T-cell (primary cell): ENCODE measurements at regions not wholly inside any gene's neighbourhood (a gene's known extent, or its start where the extent isn't known, plus 50 kb on each side); places are given as distances from the start of the nearest gene placed in this dataset.

ENCODE experiments used
- ATAC-seq, 4 experiments: fragments of 200-7000 bp in 3 of 4; fragments of 150-1000 bp in 1 of 4; cut with Tn5 transposase; replicated peaks in 1 of 4; 1 replicate in 3 of 4; 2 replicates in 1 of 4; pipeline ENCODE4 v1.10.0; 2021; ENCODE audit warnings: moderate library complexity in 3 of 4, mild to moderate bottlenecking in 2 of 4, moderate number of reproducible peaks in 1 of 4
- CTCF ChIA-PET, 2 donors: fragments of 300-600 bp; sonication (Branson Sonifier 250); formaldehyde crosslinking; loops; one replicate each; lab custom pipeline; 2022; ENCODE audit warnings: antibody characterized with exemption in 2 of 2; lab: Charles Lee
- POLR2A ChIA-PET, 2 donors: fragments of 300-600 bp; sonication (Branson Sonifier 250); formaldehyde crosslinking; loops; one replicate each; lab custom pipeline; 2022; ENCODE audit warnings: antibody characterized with exemption in 2 of 2; lab: Charles Lee
- DNase-seq, 35 experiments: peaks; one replicate each; pipeline versions ENCODE4 v3.0.0 to v3.0.0-alpha.2; 2013 to 2023
- H3K27ac ChIP-seq: one replicate; pipeline ENCODE4 v1.5.1; 2013; ENCODE audit warnings: low read length
- H3K27me3 ChIP-seq, 2 experiments: replicated peaks in 1 of 2; 1 replicate in 1 of 2; 2 replicates in 1 of 2; pipeline versions ENCODE4 v1.6.1 to v1.7.0; 2013; ENCODE audit warnings: low read length in 1 of 2, mixed read lengths in 1 of 2; ENCODE audit not compliant: control insufficient read depth in 2 of 2, insufficient read depth in 2 of 2; ENCODE audit errors: extremely low read depth in 1 of 2
- H3K36me3 ChIP-seq, 2 donors: 1 replicate in 1 of 2; 2 replicates in 1 of 2; pipeline versions ENCODE4 v1.6.1 to v1.7.0; 2013; ENCODE audit warnings: low read length in 1 of 2; ENCODE audit not compliant: control insufficient read depth in 2 of 2, insufficient read depth in 1 of 2; ENCODE audit errors: extremely low read depth in 1 of 2
- H3K4me1 ChIP-seq, 2 experiments: 1 replicate in 1 of 2; 2 replicates in 1 of 2; pipeline versions ENCODE4 v1.6.1 to v1.7.0; 2013; ENCODE audit warnings: low read length in 2 of 2, mixed read lengths in 1 of 2; ENCODE audit not compliant: insufficient read depth in 2 of 2, control insufficient read depth in 1 of 2; ENCODE audit errors: extremely low read depth in 1 of 2
- H3K4me3 ChIP-seq, 2 donors: 1 replicate in 1 of 2; 2 replicates in 1 of 2; pipeline versions ENCODE4 v1.5.1 to v1.7.0; 2013; ENCODE audit warnings: mild to moderate bottlenecking in 2 of 2, low read length in 1 of 2, moderate library complexity in 1 of 2; ENCODE audit not compliant: control insufficient read depth in 1 of 2; ENCODE audit errors: extremely low read depth in 1 of 2
- H3K9me3 ChIP-seq: 2 replicates; pipeline ENCODE4 v1.7.0; 2013
- H3K27ac Mint-ChIP-seq, 2 donors: one replicate each; pipeline ENCODE4 v1.8.0; 2020 to 2021; ENCODE audit warnings: mild to moderate bottlenecking in 2 of 2, mixed read lengths in 2 of 2
- H3K27me3 Mint-ChIP-seq, 2 donors: one replicate each; pipeline ENCODE4 v1.8.0; 2021 to 2022; ENCODE audit warnings: mixed read lengths in 2 of 2
- H3K36me3 Mint-ChIP-seq: one replicate; pipeline ENCODE4 v1.8.0; 2021; ENCODE audit warnings: mixed read lengths
- H3K4me1 Mint-ChIP-seq, 3 donors: one replicate each; pipeline ENCODE4 v1.8.0; 2020 to 2022; ENCODE audit warnings: mixed read lengths in 3 of 3, mild to moderate bottlenecking in 1 of 3
- H3K4me3 Mint-ChIP-seq, 3 donors: one replicate each; pipeline ENCODE4 v1.8.0; 2020 to 2022; ENCODE audit warnings: mild to moderate bottlenecking in 3 of 3, mixed read lengths in 3 of 3, moderate library complexity in 3 of 3
- H3K9me3 Mint-ChIP-seq, 3 donors: one replicate each; pipeline ENCODE4 v1.8.0; 2020 to 2022; ENCODE audit warnings: mixed read lengths in 3 of 3
- WGBS: methylation state at CpG from one replicate; pipeline ENCODE4 v1.1.5; 2013; ENCODE audit warnings: missing lambda C conversion rate; ENCODE audit not compliant: insufficient coverage; 5-methylcytosine and 5-hydroxymethylcytosine counted together

GRCh38 chr5:2031581-2031980 lies 148.9 kb upstream of the IRX4 start:
- Mint-ChIP-seq H3K4me1 (no peaks in the 10 kb centered on the region), H3K9me3 (peaks cover under 1 to 10% (median 5%) of the 10 kb centered on the region in 3 donors), H3K36me3 (no peaks in the 10 kb centered on the region), H3K27me3 (peaks cover 47 to 57% of the 10 kb centered on the region in 2 donors), H3K4me3 (no peak overlapping the region), H3K27ac (no peak overlapping the region)
- Histone ChIP-seq H3K4me3 (no peak overlapping the region), H3K27ac (no peak overlapping the region), H3K36me3 (no peaks in the 10 kb centered on the region), H3K27me3 (peaks cover 3 to 23% of the 10 kb centered on the region in 2 experiments), H3K4me1 (no peaks in the 10 kb centered on the region), H3K9me3 (no peaks in the 10 kb centered on the region)
- DNase-seq, result no peak
- ChIA-PET POLR2A (no interaction called here), CTCF (no interaction called here)
- ATAC-seq, result no peak
- 86% methylated on average over 11 of the region's 11 CpGs for WGBS

- Histone ChIP-seq H3K4me1 (no peaks in the 10 kb centered on the region), H3K9me3 (no peaks in the 10 kb centered on the region), H3K36me3 (no peaks in the 10 kb centered on the region), H3K27me3 (peaks cover 3 to 23% of the 10 kb centered on the region in 2 experiments), H3K4me3 (no peak overlapping the region), H3K27ac (no peak overlapping the region)
- Mint-ChIP-seq H3K36me3 (no peaks in the 10 kb centered on the region), H3K4me1 (no peaks in the 10 kb centered on the region), H3K27ac (no peak overlapping the region), H3K4me3 (no peak overlapping the region), H3K9me3 (peaks cover 3 to 12% (median 5%) of the 10 kb centered on the region in 3 donors), H3K27me3 (peaks cover 40 to 45% of the 10 kb centered on the region in 2 donors)
- ChIA-PET CTCF (no interaction called here), POLR2A (no interaction called here)
- no peak for ATAC-seq
- no peak for DNase-seq
- 56% methylated on average over 2 of the region's 5 CpGs for WGBS
Observed at GRCh38 chr5:2030131-2030530, 147.4 kb upstream of the IRX4 start.

- Mint-ChIP-seq H3K9me3 (peaks cover 3 to 12% (median 5%) of the 10 kb centered on the region in 3 donors), H3K4me3 (no peak overlapping the region), H3K27ac (no peak overlapping the region), H3K36me3 (no peaks in the 10 kb centered on the region), H3K4me1 (no peaks in the 10 kb centered on the region), H3K27me3 (peaks cover 34 to 41% of the 10 kb centered on the region in 2 donors)
- ChIA-PET POLR2A (no interaction called here), CTCF (no interaction called here)
- Histone ChIP-seq H3K27ac (no peak overlapping the region), H3K4me1 (no peaks in the 10 kb centered on the region), H3K27me3 (peaks cover 3 to 22% of the 10 kb centered on the region in 2 experiments), H3K36me3 (no peaks in the 10 kb centered on the region), H3K4me3 (no peak overlapping the region), H3K9me3 (no peaks in the 10 kb centered on the region)
- DNase-seq (no peak), ATAC-seq (no peak)
- no CpG with 5 or more reads among the region's 4 CpGs for WGBS
Observed at GRCh38 chr5:2029206-2029605, 146.5 kb upstream of the IRX4 start.

- no peak for ATAC-seq
- no peaks in the 10 kb centered on the region for H3K36me3 Mint-ChIP-seq
- peaks cover 31 to 35% of the 10 kb centered on the region in 2 donors for H3K27me3 Mint-ChIP-seq
- Histone ChIP-seq H3K27ac (no peak overlapping the region), H3K27me3 (peaks cover 3 to 19% of the 10 kb centered on the region in 2 experiments), H3K4me1 (no peaks in the 10 kb centered on the region), H3K4me3 (no peak overlapping the region), H3K9me3 (no peaks in the 10 kb centered on the region), H3K36me3 (no peaks in the 10 kb centered on the region)
- H3K27ac Mint-ChIP-seq, result no peak overlapping the region
- ChIA-PET POLR2A (no interaction called here), CTCF (no interaction called here)
- H3K9me3 Mint-ChIP-seq, result peaks cover 3 to 9% (median 5%) of the 10 kb centered on the region in 3 donors
- no peak overlapping the region for H3K4me3 Mint-ChIP-seq
- H3K4me1 Mint-ChIP-seq, result no peaks in the 10 kb centered on the region
- no peak for DNase-seq
- WGBS, result no CpG with 5 or more reads among the region's 2 CpGs
Observed at GRCh38 chr5:2027790-2028189, 145.1 kb upstream of the IRX4 start.

GRCh38 chr5:2024986-2025721 lies 142.4 kb upstream of the IRX4 start:
- no peak overlapping the region for H3K27ac ChIP-seq
- CTCF ChIA-PET, result interaction anchor here in 1 of 2 donors (0.6 kb wide), 1 partner anchor 14 kb away, joined by 3 read pairs; no protein-coding TSS in a partner anchor
- no peaks in the 10 kb centered on the region for H3K36me3 Mint-ChIP-seq

GRCh38 chr5:2023196-2023595 lies 140.5 kb upstream of the IRX4 start:
- peaks cover 32% of the 10 kb centered on the region in 2 donors for H3K27me3 Mint-ChIP-seq
- ATAC-seq, result no peak
- 76% methylated on average over 3 of the region's 3 CpGs for WGBS
- no peaks in the 10 kb centered on the region for H3K36me3 ChIP-seq
- DNase-seq, result no peak
- H3K27ac ChIP-seq, result no peak overlapping the region
- no peak overlapping the region for H3K4me3 Mint-ChIP-seq
- no peaks in the 10 kb centered on the region for H3K36me3 Mint-ChIP-seq
- H3K27ac Mint-ChIP-seq, result no peak overlapping the region
- H3K9me3 Mint-ChIP-seq, result peaks cover under 1 to 5% (median 3%) of the 10 kb centered on the region in 3 donors
- ChIA-PET POLR2A (no interaction called here), CTCF (no interaction called here)
- no peaks in the 10 kb centered on the region for H3K9me3 ChIP-seq
- H3K4me1 ChIP-seq, result no peaks in the 10 kb centered on the region
- H3K27me3 ChIP-seq, result peaks cover 0 to 23% of the 10 kb centered on the region in 2 experiments
- no peaks in the 10 kb centered on the region for H3K4me1 Mint-ChIP-seq
- H3K4me3 ChIP-seq, result no peak overlapping the region

More at GRCh38 chr5:2024986-2025721, 142.4 kb upstream of the IRX4 start:
- ATAC-seq (no peak), DNase-seq (no peak)
- no peaks in the 10 kb centered on the region for H3K4me1 Mint-ChIP-seq
- POLR2A ChIA-PET, result no interaction called here
- H3K27ac Mint-ChIP-seq, result no peak overlapping the region
- no peak overlapping the region for H3K4me3 ChIP-seq
- H3K27me3 ChIP-seq, result peaks cover 0 to 27% of the 10 kb centered on the region in 2 experiments
- H3K4me1 ChIP-seq, result no peaks in the 10 kb centered on the region
- H3K36me3 ChIP-seq, result no peaks in the 10 kb centered on the region
- peaks cover 33 to 34% of the 10 kb centered on the region in 2 donors for H3K27me3 Mint-ChIP-seq
- WGBS, result 66% methylated on average over 11 of the region's 13 CpGs
- H3K9me3 Mint-ChIP-seq, result peaks cover 3 to 9% (median 5%) of the 10 kb centered on the region in 3 donors
- no peaks in the 10 kb centered on the region for H3K9me3 ChIP-seq
- no peak overlapping the region for H3K4me3 Mint-ChIP-seq
